ENCODE measurements at regions not wholly inside any gene's neighbourhood (a gene's known extent, or its start where the extent isn't known, plus 50 kb on each side); places are given as distances from the start of the nearest gene placed in this dataset.

- TF ChIP-seq USF1 (IDR thresholded peaks at IDR 0.05) (no peak), REST (IDR thresholded peaks at IDR 0.05; ENCODE audit: low read depth) (no peak)
Measured at GRCh38 chr3:154753101-154753500, 323.1 kb upstream of the GPR149 start.
